ENCODE measurements at regions not wholly inside any gene's neighbourhood (a gene's known extent, or its start where the extent isn't known, plus 50 kb on each side); places are given as distances from the start of the nearest gene placed in this dataset.
"Not testable (repeated sequence)": the region's sequence is repeated elsewhere in the genome, so short reads cannot be mapped to it uniquely, and the experiment has no call there.

DNA sequence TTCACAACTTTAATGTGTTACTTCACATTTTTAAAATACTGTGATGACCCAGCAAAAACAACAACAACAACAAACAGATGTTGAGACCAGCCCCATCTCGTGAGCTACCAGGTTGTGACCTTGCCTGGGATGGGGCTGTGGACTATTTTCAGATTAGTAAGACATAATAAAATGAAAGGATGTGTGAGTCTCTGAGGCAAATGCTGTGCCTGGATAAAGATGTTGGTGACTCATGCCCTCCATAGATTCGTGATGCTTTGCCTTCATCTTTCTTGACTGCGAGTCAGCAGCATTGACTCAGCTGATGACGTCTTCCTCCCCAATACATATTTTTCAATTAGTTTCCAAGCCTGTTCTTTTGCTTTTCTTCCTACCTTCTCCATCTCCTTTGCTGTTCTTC, 453.0 kb upstream of the CFAP20DC start:
- TF ChIP-seq, protein P1, sequence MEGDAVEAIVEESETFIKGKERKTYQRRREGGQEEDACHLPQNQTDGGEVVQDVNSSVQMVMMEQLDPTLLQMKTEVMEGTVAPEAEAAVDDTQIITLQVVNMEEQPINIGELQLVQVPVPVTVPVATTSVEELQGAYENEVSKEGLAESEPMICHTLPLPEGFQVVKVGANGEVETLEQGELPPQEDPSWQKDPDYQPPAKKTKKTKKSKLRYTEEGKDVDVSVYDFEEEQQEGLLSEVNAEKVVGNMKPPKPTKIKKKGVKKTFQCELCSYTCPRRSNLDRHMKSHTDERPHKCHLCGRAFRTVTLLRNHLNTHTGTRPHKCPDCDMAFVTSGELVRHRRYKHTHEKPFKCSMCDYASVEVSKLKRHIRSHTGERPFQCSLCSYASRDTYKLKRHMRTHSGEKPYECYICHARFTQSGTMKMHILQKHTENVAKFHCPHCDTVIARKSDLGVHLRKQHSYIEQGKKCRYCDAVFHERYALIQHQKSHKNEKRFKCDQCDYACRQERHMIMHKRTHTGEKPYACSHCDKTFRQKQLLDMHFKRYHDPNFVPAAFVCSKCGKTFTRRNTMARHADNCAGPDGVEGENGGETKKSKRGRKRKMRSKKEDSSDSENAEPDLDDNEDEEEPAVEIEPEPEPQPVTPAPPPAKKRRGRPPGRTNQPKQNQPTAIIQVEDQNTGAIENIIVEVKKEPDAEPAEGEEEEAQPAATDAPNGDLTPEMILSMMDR (IDR thresholded peaks at IDR 0.05), result no peak
- H3K4me1 Mint-ChIP-seq (ENCODE audit: low read depth), result peaks cover 6% of the 10 kb centered on the region; the same call in 1 of the 2 replicates
- no peak overlapping the region for H3K4me3 Mint-ChIP-seq
- no peaks in the 10 kb centered on the region for H3K36me3 Mint-ChIP-seq (ENCODE audit: low read depth)
- peaks cover 17% of the 10 kb centered on the region; the same call in 1 of the 2 replicates for H3K9me3 Mint-ChIP-seq
- H3K27ac Mint-ChIP-seq, result no peak overlapping the region
- H3K27me3 Mint-ChIP-seq (ENCODE audit: insufficient read depth), result peaks cover 1% of the 10 kb centered on the region; the same call in 1 of the 2 replicates
- peak; percentile 5 for DNase-seq

DNA sequence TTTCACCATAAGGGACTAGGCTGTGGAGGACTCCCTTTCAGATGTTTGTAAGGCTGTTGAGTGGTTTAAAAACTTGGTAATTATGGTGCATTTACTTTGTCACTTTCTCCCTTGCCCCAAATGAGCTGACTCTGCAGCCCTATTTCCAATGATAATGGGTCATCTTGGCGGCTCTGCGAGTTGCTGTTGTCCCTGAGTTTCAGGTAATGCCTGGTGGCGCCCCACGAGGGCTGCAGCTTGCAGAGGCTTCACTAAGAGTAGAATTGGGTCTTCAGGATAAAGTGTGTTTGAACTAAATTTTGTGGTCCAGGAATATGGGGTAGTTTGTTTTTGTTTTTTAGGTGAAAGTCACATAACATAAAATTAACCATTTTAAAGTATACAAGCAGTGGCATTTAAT, 450.1 kb upstream of the CFAP20DC start:
- H3K27me3 Mint-ChIP-seq (ENCODE audit: insufficient read depth), result peaks cover 3% of the 10 kb centered on the region
- H3K9me3 Mint-ChIP-seq, result peaks cover 21% of the 10 kb centered on the region; the same call in 1 of the 2 replicates
- no peak for DNase-seq
- peaks cover 6% of the 10 kb centered on the region; the same call in 1 of the 2 replicates for H3K4me1 Mint-ChIP-seq (ENCODE audit: low read depth)
- no peak overlapping the region for H3K4me3 Mint-ChIP-seq
- TF ChIP-seq, protein P1 (IDR thresholded peaks at IDR 0.05), result no peak
- H3K27ac Mint-ChIP-seq, result no peak overlapping the region
- no peaks in the 10 kb centered on the region for H3K36me3 Mint-ChIP-seq (ENCODE audit: low read depth)

DNA sequence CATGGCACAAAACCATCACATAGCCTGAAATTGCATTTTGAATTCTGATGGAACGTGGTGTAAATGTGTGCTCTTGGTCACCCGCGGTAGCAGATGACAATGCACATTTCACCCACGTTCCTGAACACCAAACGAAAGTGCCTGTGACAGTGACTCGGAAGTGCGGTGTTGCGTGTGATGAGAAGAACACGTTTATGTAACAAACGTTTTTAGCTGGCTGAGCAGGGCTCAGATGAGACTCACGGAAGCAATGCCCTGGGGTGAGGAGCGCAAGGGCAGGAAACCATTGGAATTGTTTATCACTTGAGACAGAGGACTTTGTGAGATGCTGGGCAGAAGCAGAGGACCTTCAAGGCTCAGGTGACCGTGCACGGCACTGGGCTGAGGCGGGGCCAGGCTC, 449.2 kb upstream of the CFAP20DC start:
- no peak overlapping the region for H3K27ac Mint-ChIP-seq
- H3K4me1 Mint-ChIP-seq (ENCODE audit: low read depth), result peaks cover 6% of the 10 kb centered on the region; the same call in 1 of the 2 replicates

DNA sequence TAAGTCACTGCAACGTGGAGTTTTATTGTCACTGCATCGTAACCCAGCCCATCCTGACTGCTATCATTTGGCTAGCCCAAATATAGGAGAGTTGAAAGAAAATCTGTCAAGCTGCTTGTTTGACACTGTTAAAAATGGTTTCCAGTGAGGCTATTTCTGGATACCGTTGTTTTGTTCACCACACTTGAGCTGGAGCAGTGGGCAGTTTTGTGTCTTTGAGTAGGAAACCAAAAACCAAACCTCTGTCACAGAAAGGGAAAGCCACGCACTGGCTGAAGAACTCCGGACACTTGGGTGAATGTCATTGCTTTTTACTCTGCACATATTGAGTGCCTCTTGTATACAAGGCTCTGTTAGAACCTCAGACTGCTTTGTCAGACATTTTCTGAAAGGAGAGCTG, 446.4 kb upstream of the CFAP20DC start:
- Mint-ChIP-seq H3K27me3 (ENCODE audit: insufficient read depth) (peaks cover 2% of the 10 kb centered on the region; the same call in 1 of the 2 replicates), H3K27ac (no peak overlapping the region), H3K4me1 (ENCODE audit: low read depth) (no peaks in the 10 kb centered on the region), H3K9me3 (peaks cover 15% of the 10 kb centered on the region; the same call in 1 of the 2 replicates), H3K36me3 (ENCODE audit: low read depth) (no peaks in the 10 kb centered on the region), H3K4me3 (no peak overlapping the region)
- no peak for DNase-seq
- TF ChIP-seq, protein P1 (IDR thresholded peaks at IDR 0.05), result no peak

More for the DNA sequence above, 449.2 kb upstream of the CFAP20DC start:
- no peaks in the 10 kb centered on the region for H3K36me3 Mint-ChIP-seq (ENCODE audit: low read depth)
- peaks cover 23% of the 10 kb centered on the region; the same call in 1 of the 2 replicates for H3K9me3 Mint-ChIP-seq
- TF ChIP-seq, protein P1 (IDR thresholded peaks at IDR 0.05), result no peak
- no peak overlapping the region for H3K4me3 Mint-ChIP-seq
- peaks cover 3% of the 10 kb centered on the region for H3K27me3 Mint-ChIP-seq (ENCODE audit: insufficient read depth)
- DNase-seq, result no peak

DNA sequence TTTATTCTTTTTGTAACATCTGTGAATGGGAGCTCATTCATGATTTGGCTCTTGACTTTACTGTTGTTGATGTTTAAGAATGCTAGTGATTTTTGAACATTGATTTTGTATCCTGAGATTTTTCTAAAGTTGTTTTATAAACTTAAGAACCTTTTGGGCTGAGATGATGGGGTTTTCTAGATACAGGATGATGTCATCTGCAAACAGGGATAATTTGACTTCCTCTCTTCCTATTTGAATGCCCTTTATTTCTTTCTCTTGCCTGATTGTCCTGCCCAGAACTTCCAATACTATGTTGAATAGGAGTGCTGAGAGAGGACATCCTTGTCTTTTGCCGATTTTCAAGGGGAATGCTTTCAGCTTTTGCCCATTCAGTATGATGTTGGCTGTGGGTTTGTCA, 445.1 kb upstream of the CFAP20DC start:
- DNase-seq; H3K27ac Mint-ChIP-seq; H3K4me3 Mint-ChIP-seq; H3K27me3 Mint-ChIP-seq (ENCODE audit: insufficient read depth); H3K4me1 Mint-ChIP-seq (ENCODE audit: low read depth); H3K36me3 Mint-ChIP-seq (ENCODE audit: low read depth): not testable (repeated sequence)
- H3K9me3 Mint-ChIP-seq, result peaks cover 15% of the 10 kb centered on the region; the same call in 1 of the 2 replicates

DNA sequence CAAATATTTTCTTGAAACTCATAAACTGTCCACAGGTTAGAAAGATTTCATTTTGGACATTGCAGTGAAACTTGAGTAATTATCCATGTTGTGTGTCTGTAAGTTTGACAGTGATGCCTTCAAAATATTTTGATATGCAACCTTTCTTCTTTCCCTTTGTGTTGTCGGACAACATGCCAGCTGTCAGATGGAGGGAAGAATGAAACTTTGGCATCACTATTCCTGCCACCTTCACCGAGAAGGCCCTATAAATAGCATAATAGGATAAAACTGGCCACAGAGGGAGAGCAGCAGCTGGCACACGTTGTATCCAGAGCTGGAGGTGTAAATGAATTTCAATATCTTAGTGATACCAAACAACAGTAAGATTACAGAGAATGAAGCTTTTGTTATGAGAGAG, 436.7 kb upstream of the CFAP20DC start:
- no peak for DNase-seq
- H3K4me1 Mint-ChIP-seq (ENCODE audit: low read depth), result no peaks in the 10 kb centered on the region
- TF ChIP-seq, protein P1 (IDR thresholded peaks at IDR 0.05), result no peak
- H3K9me3 Mint-ChIP-seq, result peaks cover 11% of the 10 kb centered on the region; the same call in 1 of the 2 replicates
- no peaks in the 10 kb centered on the region for H3K36me3 Mint-ChIP-seq (ENCODE audit: low read depth)
- H3K27me3 Mint-ChIP-seq (ENCODE audit: insufficient read depth), result peaks cover 3% of the 10 kb centered on the region; the same call in 1 of the 2 replicates
- H3K27ac Mint-ChIP-seq, result no peak overlapping the region
- no peak overlapping the region for H3K4me3 Mint-ChIP-seq
